A549 (cell line): ENCODE measurements at regions not wholly inside any gene's neighbourhood (a gene's known extent, or its start where the extent isn't known, plus 50 kb on each side); places are given as distances from the start of the nearest gene placed in this dataset.

Experiments used
- CBX2 ChIP-seq: fragments of 200-600 bp; sonication (generic); IDR thresholded peaks from 2 replicates; pipeline ENCODE4 v1.6.1; 2016; ENCODE audit warnings: low read depth, mild to moderate bottlenecking, borderline replicate concordance
- CEBPB ChIP-seq, 2 experiments: fragments of >200 bp in 1 of 2; sonication (Bioruptor Twin) in 1 of 2; formaldehyde crosslinking in 1 of 2; IDR thresholded peaks; 2 replicates each; pipeline ENCODE4 v1.6.1; 2012 to 2016
- EP300 ChIP-seq, 2 experiments: fragments of >200 bp; sonication (Bioruptor Twin); formaldehyde crosslinking; IDR thresholded peaks; 2 replicates in 1 of 2; 3 replicates in 1 of 2; pipeline ENCODE4 v1.6.1; 2016 to 2017
- JUN ChIP-seq, 2 experiments: fragments of >200 bp; sonication (Bioruptor Twin); formaldehyde crosslinking; IDR thresholded peaks; 2 replicates in 1 of 2; 3 replicates in 1 of 2; pipeline ENCODE4 v1.6.1; 2016 to 2017
- POLR2A ChIP-seq: IDR thresholded peaks from 2 replicates; pipeline ENCODE4 v1.6.1; 2012; ENCODE audit warnings: mild to moderate bottlenecking, low read length
- RCOR1 ChIP-seq: fragments of 150-350 bp; IDR thresholded peaks from 2 replicates; pipeline ENCODE4 v1.6.1; 2014; ENCODE audit warnings: antibody characterized with exemption, low read length, low read depth
- TF ChIP-seq, protein P1 (sequence below): fragments of >200 bp; sonication (Bioruptor Twin); formaldehyde crosslinking; IDR thresholded peaks from 3 replicates; pipeline ENCODE4 v1.5.1; 2016
- TF ChIP-seq, protein P2 (sequence below): fragments of 200-600 bp; sonication (generic); IDR thresholded peaks from 2 replicates; pipeline ENCODE4 v1.6.1; 2016; ENCODE audit warnings: antibody characterized with exemption, mild to moderate bottlenecking, moderate library complexity
- TF ChIP-seq, protein P3 (sequence below): IDR thresholded peaks from 2 replicates; pipeline ENCODE4 v1.6.1; 2012

DNA sequence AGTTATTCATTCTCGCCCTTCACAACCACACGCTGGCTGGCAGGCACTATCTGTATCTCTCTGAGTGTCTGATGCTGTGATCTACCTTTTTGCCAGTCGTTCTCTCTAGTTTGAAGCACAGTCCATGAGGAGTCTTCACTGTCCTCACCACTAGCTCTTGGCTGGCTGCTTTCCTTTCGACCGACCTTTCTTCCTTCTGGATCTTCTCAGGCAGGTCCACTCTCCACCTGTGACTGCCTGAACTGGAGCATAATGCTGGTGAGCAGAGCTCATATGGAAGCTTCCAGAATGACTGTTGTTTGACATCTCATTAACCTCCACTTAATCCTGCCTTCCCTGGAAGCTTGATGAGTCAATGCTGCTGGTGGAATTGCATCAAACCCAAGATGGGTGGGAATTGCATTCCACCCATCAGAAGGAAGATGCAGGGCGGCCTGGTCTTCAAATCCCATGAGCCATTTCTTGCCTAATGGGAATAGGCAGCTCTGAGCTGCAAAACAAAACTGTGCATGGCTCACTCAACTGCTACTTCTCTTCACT lies 283.5 kb upstream of the HDAC4 start:
- TF ChIP-seq EP300 (IDR thresholded peaks at IDR 0.05), result no peak
- TF ChIP-seq, protein P1, sequence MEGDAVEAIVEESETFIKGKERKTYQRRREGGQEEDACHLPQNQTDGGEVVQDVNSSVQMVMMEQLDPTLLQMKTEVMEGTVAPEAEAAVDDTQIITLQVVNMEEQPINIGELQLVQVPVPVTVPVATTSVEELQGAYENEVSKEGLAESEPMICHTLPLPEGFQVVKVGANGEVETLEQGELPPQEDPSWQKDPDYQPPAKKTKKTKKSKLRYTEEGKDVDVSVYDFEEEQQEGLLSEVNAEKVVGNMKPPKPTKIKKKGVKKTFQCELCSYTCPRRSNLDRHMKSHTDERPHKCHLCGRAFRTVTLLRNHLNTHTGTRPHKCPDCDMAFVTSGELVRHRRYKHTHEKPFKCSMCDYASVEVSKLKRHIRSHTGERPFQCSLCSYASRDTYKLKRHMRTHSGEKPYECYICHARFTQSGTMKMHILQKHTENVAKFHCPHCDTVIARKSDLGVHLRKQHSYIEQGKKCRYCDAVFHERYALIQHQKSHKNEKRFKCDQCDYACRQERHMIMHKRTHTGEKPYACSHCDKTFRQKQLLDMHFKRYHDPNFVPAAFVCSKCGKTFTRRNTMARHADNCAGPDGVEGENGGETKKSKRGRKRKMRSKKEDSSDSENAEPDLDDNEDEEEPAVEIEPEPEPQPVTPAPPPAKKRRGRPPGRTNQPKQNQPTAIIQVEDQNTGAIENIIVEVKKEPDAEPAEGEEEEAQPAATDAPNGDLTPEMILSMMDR, result no peak
- TF ChIP-seq, protein P2, sequence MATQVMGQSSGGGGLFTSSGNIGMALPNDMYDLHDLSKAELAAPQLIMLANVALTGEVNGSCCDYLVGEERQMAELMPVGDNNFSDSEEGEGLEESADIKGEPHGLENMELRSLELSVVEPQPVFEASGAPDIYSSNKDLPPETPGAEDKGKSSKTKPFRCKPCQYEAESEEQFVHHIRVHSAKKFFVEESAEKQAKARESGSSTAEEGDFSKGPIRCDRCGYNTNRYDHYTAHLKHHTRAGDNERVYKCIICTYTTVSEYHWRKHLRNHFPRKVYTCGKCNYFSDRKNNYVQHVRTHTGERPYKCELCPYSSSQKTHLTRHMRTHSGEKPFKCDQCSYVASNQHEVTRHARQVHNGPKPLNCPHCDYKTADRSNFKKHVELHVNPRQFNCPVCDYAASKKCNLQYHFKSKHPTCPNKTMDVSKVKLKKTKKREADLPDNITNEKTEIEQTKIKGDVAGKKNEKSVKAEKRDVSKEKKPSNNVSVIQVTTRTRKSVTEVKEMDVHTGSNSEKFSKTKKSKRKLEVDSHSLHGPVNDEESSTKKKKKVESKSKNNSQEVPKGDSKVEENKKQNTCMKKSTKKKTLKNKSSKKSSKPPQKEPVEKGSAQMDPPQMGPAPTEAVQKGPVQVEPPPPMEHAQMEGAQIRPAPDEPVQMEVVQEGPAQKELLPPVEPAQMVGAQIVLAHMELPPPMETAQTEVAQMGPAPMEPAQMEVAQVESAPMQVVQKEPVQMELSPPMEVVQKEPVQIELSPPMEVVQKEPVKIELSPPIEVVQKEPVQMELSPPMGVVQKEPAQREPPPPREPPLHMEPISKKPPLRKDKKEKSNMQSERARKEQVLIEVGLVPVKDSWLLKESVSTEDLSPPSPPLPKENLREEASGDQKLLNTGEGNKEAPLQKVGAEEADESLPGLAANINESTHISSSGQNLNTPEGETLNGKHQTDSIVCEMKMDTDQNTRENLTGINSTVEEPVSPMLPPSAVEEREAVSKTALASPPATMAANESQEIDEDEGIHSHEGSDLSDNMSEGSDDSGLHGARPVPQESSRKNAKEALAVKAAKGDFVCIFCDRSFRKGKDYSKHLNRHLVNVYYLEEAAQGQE, result no peak
- no peak for TF ChIP-seq CBX2
- no peak for TF ChIP-seq CEBPB (IDR thresholded peaks at IDR 0.05)
- TF ChIP-seq POLR2A, result no peak
- TF ChIP-seq JUN (IDR thresholded peaks at IDR 0.05), result no peak
- TF ChIP-seq RCOR1, result no peak
- TF ChIP-seq, protein P3, sequence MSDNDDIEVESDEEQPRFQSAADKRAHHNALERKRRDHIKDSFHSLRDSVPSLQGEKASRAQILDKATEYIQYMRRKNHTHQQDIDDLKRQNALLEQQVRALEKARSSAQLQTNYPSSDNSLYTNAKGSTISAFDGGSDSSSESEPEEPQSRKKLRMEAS, result no peak
